ENCODE measurements at regions not wholly inside any gene's neighbourhood (a gene's known extent, or its start where the extent isn't known, plus 50 kb on each side); places are given as distances from the start of the nearest gene placed in this dataset.

DNA sequence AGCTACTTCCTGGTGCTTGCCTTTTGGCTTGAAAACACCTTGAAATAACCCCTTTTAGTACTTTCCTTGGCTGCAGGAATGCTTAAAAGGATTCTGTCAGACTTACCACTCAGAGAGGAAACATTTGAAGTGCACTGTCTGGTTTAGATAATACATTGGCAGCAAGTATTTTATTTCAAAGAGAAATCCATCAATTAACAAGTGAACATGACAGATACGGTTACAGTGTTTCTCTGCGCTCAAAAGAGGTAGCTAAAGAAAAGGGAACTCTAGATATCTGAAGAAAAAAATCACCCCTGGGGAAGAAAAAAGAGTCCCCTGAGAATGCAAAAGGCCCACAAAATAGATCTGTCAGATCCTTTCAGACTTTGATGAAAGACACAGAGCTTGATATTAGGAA is 421.9 kb downstream of the LRFN5 start:
- TF ChIP-seq CTCF (IDR thresholded peaks at IDR 0.05) = no peak
- no peak for TF ChIP-seq EP300 (IDR thresholded peaks at IDR 0.05; ENCODE audit: low read depth)
- no peak for TF ChIP-seq POLR2A (IDR thresholded peaks at IDR 0.05)
